GM12878 (cell line): ENCODE measurements at regions not wholly inside any gene's neighbourhood (a gene's known extent, or its start where the extent isn't known, plus 50 kb on each side); places are given as distances from the start of the nearest gene placed in this dataset.

Experiments
- CEBPB ChIP-seq, 2 experiments: fragments of 150-350 bp in 1 of 2; IDR thresholded peaks; 2 replicates each; pipeline ENCODE4 v1.6.1; 2012 to 2014; ENCODE audit warnings: low read depth in 2 of 2, low read length in 2 of 2, borderline replicate concordance in 1 of 2, inconsistent platforms in 1 of 2
- FOXM1 ChIP-seq: IDR thresholded peaks from 2 replicates; pipeline ENCODE4 v1.6.1; 2012; ENCODE audit warnings: low read depth, mild to moderate bottlenecking, inconsistent platforms, low read length, moderate library complexity
- NBN ChIP-seq: fragments of 450-650 bp; IDR thresholded peaks from 2 replicates; pipeline ENCODE4 v1.6.1; 2016
- TBL1XR1 ChIP-seq: IDR thresholded peaks from 2 replicates; pipeline ENCODE4 v1.6.1; 2012; ENCODE audit warnings: low read depth, low read length, improper control_type of control experiment
- TF ChIP-seq, protein P1 (sequence below): IDR thresholded peaks from 2 replicates; pipeline ENCODE4 v1.6.1; 2011; ENCODE audit warnings: low read depth, mild to moderate bottlenecking, low read length, moderate library complexity, borderline replicate concordance; ENCODE audit errors: extremely low read depth
- TF ChIP-seq, protein P2 (sequence below): fragments of 450-650 bp; formaldehyde crosslinking; IDR thresholded peaks from 2 replicates; pipeline ENCODE4 v1.5.0; 2022; ENCODE audit warnings: mild to moderate bottlenecking, missing genetic modification characterization

DNA sequence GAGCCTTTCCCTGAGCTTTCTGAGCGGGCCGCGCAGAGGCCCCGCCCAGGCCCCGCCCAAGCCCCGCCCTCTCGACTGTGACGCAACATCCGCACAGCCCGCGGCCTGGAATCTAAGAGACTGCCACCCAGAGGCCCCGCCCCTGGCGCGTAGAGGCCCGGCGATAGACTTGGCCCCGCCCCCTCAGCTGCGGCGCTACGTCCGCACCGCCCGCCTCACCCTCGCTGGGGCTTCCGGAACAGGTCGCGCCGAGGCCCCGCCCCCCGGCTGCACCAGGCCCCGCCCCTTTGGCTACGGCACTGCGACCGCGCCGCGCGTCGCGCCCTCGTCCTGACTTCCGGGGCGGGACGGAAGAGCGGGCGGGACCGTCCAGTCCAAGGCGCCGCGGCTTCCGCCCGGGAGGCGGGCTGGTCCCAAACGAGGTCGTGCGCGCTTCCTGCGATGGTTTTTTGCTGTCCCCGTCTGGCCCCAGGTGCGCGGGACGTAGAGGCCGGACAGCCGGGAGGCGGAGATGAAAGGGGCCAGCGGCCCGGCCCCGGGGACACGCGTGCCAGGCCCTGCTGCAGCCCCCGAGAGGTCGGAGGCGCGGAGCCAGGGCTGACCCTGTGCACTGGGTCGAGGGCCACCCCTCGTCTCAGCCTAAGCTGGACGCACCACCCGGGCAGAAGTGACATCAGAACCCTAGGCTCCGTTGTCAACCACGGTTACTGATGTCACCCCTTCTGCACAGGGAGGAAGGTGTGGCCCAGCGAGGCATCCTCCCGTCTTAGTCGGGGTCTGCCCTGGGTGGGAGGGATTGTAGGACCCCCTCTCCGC is 59.0 kb upstream of the WNT7B start (continued):
- TF ChIP-seq, protein P1, sequence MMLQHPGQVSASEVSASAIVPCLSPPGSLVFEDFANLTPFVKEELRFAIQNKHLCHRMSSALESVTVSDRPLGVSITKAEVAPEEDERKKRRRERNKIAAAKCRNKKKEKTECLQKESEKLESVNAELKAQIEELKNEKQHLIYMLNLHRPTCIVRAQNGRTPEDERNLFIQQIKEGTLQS: peak; percentile 73; the same call in 1 of the 2 replicates
- no peak for TF ChIP-seq TBL1XR1
- TF ChIP-seq NBN: no peak
- TF ChIP-seq, protein P2, sequence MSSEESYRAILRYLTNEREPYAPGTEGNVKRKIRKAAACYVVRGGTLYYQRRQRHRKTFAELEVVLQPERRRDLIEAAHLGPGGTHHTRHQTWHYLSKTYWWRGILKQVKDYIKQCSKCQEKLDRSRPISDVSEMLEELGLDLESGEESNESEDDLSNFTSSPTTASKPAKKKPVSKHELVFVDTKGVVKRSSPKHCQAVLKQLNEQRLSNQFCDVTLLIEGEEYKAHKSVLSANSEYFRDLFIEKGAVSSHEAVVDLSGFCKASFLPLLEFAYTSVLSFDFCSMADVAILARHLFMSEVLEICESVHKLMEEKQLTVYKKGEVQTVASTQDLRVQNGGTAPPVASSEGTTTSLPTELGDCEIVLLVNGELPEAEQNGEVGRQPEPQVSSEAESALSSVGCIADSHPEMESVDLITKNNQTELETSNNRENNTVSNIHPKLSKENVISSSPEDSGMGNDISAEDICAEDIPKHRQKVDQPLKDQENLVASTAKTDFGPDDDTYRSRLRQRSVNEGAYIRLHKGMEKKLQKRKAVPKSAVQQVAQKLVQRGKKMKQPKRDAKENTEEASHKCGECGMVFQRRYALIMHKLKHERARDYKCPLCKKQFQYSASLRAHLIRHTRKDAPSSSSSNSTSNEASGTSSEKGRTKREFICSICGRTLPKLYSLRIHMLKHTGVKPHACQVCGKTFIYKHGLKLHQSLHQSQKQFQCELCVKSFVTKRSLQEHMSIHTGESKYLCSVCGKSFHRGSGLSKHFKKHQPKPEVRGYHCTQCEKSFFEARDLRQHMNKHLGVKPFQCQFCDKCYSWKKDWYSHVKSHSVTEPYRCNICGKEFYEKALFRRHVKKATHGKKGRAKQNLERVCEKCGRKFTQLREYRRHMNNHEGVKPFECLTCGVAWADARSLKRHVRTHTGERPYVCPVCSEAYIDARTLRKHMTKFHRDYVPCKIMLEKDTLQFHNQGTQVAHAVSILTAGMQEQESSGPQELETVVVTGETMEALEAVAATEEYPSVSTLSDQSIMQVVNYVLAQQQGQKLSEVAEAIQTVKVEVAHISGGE (CRISPR knock-in tag): 0 out of 2 replicates have a peak, but pooled peaks have one; percentile 10
- no peak for TF ChIP-seq FOXM1
- TF ChIP-seq CEBPB (IDR thresholded peaks at IDR 0.05; ENCODE audit: borderline replicate concordance in 1 of 2, low read depth in 2 of 2, low read length in 2 of 2): no peak
